ENCODE measurements at regions not wholly inside any gene's neighbourhood (a gene's known extent, or its start where the extent isn't known, plus 50 kb on each side); places are given as distances from the start of the nearest gene placed in this dataset.

DNA sequence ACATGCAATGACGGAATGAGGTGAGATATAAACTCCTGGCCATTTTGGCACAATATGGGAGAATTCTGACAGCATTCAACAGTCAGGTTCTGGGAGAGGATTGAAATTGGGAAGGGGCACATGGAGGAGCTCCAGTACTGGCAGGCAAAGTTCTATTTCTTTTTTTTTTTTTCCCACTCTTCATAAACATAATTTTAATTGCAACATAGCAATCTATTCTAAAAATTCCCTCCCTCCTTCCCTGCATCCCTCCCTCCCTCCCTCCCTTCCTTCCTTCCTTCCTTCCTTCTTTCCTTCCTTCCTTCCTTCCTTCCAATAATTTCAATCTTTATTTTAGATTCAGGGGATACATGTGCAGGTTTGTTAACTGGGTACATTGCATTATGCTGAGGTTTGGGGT, 93.2 kb downstream of the PTCSC3 start:
- TF ChIP-seq, protein P1, sequence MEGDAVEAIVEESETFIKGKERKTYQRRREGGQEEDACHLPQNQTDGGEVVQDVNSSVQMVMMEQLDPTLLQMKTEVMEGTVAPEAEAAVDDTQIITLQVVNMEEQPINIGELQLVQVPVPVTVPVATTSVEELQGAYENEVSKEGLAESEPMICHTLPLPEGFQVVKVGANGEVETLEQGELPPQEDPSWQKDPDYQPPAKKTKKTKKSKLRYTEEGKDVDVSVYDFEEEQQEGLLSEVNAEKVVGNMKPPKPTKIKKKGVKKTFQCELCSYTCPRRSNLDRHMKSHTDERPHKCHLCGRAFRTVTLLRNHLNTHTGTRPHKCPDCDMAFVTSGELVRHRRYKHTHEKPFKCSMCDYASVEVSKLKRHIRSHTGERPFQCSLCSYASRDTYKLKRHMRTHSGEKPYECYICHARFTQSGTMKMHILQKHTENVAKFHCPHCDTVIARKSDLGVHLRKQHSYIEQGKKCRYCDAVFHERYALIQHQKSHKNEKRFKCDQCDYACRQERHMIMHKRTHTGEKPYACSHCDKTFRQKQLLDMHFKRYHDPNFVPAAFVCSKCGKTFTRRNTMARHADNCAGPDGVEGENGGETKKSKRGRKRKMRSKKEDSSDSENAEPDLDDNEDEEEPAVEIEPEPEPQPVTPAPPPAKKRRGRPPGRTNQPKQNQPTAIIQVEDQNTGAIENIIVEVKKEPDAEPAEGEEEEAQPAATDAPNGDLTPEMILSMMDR (conservative IDR thresholded peaks at IDR 0.05 in 1 of 2, IDR thresholded peaks at IDR 0.05 in 1 of 2; ENCODE audit: low read depth in 1 of 2, low read length in 2 of 2) = no peak
- TF ChIP-seq EZH2 (IDR thresholded peaks at IDR 0.05; ENCODE audit: low read length, missing control alignments) = no peak

All from fibroblast of lung (primary cell).